IgD-negative memory B cell (primary cell): ENCODE measurements at regions not wholly inside any gene's neighbourhood (a gene's known extent, or its start where the extent isn't known, plus 50 kb on each side); places are given as distances from the start of the nearest gene placed in this dataset.
"Not testable (repeated sequence)": the region's sequence is repeated elsewhere in the genome, so short reads cannot be mapped to it uniquely, and the experiment has no call there.

Experiments
- H3K27ac Mint-ChIP-seq, 3 donors: one replicate each; pipeline ENCODE4 v1.8.0; 2020 to 2022; ENCODE audit warnings: mild to moderate bottlenecking in 3 of 3, mixed read lengths in 3 of 3, moderate library complexity in 1 of 3
- H3K27me3 Mint-ChIP-seq: one replicate; pipeline ENCODE4 v1.8.0; 2021; ENCODE audit warnings: mixed read lengths
- H3K36me3 Mint-ChIP-seq: one replicate; pipeline ENCODE4 v1.8.0; 2020; ENCODE audit warnings: mild to moderate bottlenecking, mixed read lengths
- H3K4me1 Mint-ChIP-seq, 3 donors: one replicate each; pipeline ENCODE4 v1.8.0; 2020 to 2022; ENCODE audit warnings: mixed read lengths in 3 of 3, mild to moderate bottlenecking in 1 of 3
- H3K4me3 Mint-ChIP-seq, 4 donors: one replicate each; pipeline ENCODE4 v1.8.0; 2020 to 2022; ENCODE audit warnings: mild to moderate bottlenecking in 4 of 4, mixed read lengths in 4 of 4, moderate library complexity in 3 of 4
- H3K9me3 Mint-ChIP-seq, 3 donors: one replicate each; pipeline ENCODE4 v1.8.0; 2020 to 2021; ENCODE audit warnings: mixed read lengths in 3 of 3, mild to moderate bottlenecking in 1 of 3

DNA sequence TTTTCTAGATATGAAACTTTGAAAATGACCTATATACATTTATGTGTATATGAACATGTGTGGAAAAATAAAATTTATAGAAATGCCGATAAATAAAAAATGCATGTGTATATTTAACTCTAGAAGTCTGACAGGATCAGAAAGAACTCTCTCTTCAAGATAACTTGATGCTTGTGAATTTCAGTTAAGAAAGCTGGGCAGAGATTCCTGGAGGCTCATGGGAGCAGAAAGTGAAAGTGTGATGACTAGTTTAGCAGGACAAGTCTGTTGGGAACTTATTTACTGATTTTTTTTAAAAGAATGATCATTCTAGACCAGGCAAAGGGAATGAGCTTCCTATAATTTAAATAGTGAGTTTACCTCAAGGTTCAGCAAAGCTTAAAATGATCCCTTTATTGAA is 81.5 kb upstream of the KCNAB1 start:
- no peaks in the 10 kb centered on the region for H3K36me3 Mint-ChIP-seq
- peaks cover 0 to 1% (median 0%) of the 10 kb centered on the region in 3 donors for H3K4me1 Mint-ChIP-seq
- no peak overlapping the region for H3K4me3 Mint-ChIP-seq
- peaks cover 1% of the 10 kb centered on the region for H3K27me3 Mint-ChIP-seq
- H3K27ac Mint-ChIP-seq = no peak overlapping the region
- no peaks in the 10 kb centered on the region for H3K9me3 Mint-ChIP-seq

DNA sequence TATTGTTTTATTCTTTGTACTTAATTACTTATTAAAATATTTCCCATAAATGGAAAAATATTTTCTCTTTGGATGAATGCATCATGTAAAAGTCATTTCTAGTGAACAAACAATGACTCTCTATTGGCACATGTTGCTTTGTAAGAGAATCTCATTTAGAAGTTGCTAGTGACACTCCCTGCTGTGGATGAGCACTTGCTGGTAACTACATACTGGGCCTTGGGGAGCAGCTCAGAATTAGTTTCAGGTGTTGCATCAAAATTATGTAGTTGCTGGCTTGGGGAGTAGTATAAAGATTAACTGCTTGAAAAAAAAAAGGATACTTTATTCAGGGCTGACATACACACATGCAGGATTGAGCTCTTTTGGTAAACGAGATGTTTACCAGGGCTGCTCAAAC is 80.3 kb upstream of the KCNAB1 start:
- H3K27ac Mint-ChIP-seq = no peak overlapping the region
- no peak overlapping the region for H3K4me3 Mint-ChIP-seq
- H3K36me3 Mint-ChIP-seq = no peaks in the 10 kb centered on the region
- H3K27me3 Mint-ChIP-seq = peaks cover 3% of the 10 kb centered on the region
- H3K4me1 Mint-ChIP-seq = peaks cover 0 to 1% (median 0%) of the 10 kb centered on the region in 3 donors
- H3K9me3 Mint-ChIP-seq = no peaks in the 10 kb centered on the region

DNA sequence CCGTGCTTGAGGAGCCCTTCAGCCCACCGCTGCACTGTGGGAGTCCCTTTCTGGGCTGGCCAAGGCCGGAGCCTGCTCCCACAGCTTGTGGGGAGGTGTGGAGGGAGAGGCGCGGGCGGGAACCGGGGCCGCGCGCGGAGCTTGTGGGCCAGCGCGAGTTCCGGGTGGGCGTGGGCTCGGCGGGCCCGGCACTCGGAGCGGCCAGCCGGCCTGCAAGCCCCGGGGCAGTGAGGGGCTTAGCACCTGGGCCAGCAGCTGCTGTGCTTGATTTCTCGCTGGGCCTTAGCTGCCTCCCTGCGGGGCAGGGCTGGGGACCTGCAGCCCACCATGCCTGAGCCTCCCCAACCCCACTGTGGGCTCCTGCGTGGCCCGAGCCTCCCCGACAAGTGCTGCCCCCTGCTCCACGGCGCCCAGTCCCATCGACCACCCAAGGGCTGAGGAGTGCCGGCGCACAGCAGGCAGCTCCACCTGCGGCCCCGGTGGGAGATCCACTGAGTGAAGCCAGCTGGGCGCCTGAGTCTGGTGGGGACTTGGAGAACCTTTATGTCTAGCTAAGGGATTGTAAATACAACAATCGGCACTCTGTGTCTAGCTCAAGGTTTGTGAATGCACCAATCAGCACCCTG is 79.0 kb upstream of the KCNAB1 start:
- H3K4me1 Mint-ChIP-seq, H3K4me3 Mint-ChIP-seq, H3K27ac Mint-ChIP-seq, H3K27me3 Mint-ChIP-seq, H3K36me3 Mint-ChIP-seq, H3K9me3 Mint-ChIP-seq: not testable (repeated sequence)

DNA sequence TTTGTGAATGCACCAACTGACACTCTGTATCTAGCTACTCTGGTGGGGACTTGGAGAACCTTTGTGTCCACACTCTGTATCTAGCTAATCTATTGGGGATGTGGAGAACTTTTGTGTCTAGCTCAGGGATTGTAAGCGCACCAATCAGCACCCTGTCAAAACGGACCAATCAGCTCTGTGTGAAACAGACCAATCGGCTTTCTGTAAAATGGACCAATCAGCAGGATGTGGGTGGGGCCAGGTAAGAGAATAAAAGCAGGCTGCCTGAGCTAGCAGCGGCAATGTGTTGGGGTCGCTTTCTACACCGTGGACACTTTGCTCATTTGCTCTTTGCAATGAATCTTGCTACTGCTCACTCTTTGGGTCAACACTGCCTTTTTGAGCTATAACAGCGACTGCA is 78.5 kb upstream of the KCNAB1 start:
- H3K36me3 Mint-ChIP-seq, H3K9me3 Mint-ChIP-seq, H3K27ac Mint-ChIP-seq, H3K27me3 Mint-ChIP-seq, H3K4me1 Mint-ChIP-seq, H3K4me3 Mint-ChIP-seq: not testable (repeated sequence)

DNA sequence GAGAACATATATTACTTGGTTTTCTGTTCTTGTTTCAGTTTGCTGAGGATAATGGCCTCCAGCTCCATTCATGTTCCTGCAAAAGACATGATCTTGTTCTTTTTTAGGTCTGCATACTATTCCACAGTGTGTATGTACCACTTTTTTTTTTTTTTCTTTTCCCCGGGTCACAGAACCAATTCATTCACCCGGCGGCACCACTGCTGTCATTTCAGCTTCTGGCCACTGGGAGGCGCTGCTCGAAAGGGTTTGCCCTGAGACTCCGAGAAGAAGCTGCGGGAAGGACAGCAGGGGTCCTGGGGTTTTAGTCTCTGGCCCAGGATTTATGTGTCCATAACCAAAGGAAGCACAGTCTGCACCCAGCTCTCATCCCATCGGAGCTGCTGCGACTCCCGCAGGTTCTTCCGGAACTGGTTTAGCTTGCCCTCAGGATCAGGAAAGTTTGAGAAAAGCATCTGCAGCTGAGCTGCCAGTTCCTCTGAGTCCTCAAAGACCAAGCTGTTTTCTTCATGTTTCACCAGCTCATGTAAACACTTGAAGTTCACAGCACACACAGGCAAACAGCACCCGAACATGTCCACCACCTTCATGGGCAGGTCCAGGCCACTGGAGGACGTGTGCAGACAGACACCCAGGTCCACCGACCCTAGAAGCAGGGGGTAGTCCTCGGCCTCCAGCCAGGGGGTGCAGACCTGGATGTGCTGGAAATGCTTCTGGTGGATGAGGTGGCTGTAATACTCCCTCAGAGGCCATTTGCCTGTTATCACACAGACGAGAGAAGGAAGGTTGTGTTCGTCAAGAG is 76.3 kb upstream of the KCNAB1 start:
- not testable (repeated sequence) for H3K4me3 Mint-ChIP-seq, H3K4me1 Mint-ChIP-seq, H3K27me3 Mint-ChIP-seq, H3K27ac Mint-ChIP-seq, H3K9me3 Mint-ChIP-seq, H3K36me3 Mint-ChIP-seq

DNA sequence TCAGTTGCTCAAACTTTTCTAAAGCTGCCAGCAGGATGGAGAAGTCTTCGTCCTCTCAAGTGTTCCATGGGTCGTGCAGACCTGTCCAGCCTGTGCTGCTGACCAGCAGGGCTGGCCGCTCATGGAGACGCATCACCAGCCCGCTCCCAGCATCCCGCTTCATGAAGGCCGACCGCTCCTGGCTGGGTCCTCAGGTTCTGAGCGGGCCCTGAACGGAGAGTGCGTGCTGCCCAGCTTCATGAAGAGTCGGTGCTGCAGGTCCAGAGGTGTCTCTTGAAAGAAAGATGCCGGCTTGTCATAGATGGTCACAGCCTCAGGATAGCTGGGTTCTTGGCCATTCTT is 75.8 kb upstream of the KCNAB1 start:
- H3K9me3 Mint-ChIP-seq = no peaks in the 10 kb centered on the region
- H3K4me1 Mint-ChIP-seq = peaks cover 0 to 1% (median 0%) of the 10 kb centered on the region in 3 donors
- H3K36me3 Mint-ChIP-seq = peaks cover 2% of the 10 kb centered on the region
- peaks cover 5% of the 10 kb centered on the region for H3K27me3 Mint-ChIP-seq
- H3K4me3 Mint-ChIP-seq = no peak overlapping the region
- H3K27ac Mint-ChIP-seq = no peak overlapping the region

DNA sequence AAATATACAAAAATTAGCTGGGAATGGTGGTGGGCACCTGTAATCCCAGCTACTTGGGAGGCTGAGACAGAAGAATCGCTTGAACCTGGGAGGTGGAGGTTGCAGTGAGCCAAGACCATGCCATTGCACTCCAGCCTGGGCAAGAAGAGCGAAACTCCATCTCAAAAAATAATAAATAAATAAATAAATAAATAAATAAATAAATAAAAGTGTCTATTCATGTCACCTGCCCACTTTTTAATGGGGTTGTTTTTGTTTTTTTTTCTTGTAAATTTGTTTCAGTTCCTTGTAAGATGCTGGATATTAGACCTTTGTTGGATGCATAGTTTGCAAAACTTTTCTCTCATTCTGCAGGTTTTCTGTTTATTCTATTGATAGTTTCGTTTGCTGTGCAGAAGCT is 71.9 kb upstream of the KCNAB1 start:
- H3K4me1 Mint-ChIP-seq, H3K4me3 Mint-ChIP-seq, H3K9me3 Mint-ChIP-seq, H3K27ac Mint-ChIP-seq, H3K36me3 Mint-ChIP-seq: not testable (repeated sequence)
- peaks cover 13% of the 10 kb centered on the region for H3K27me3 Mint-ChIP-seq

DNA sequence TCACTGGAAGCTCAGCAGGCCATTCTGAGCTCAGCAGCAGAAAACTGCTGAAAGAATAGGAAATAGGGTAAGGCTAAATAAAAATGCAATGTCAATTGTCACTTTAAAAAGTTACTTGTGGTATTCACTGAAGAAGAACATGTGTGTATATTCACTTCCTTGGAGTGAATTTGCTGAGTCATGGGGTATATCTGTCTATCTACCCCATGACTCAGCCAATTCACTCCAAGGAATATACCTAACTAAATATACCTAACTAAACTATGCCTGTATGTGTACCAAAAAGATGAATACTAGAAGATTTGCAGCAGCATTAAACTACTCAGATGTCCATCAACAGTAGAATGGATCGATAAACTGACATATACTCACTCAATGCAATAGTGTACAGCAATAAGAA is 69.5 kb upstream of the KCNAB1 start:
- Mint-ChIP-seq H3K4me1 (no peaks in the 10 kb centered on the region), H3K27me3 (peaks cover 13% of the 10 kb centered on the region), H3K4me3 (no peak overlapping the region), H3K27ac (no peak overlapping the region), H3K36me3 (peaks cover 2% of the 10 kb centered on the region), H3K9me3 (peaks cover 0 to 5% (median 0%) of the 10 kb centered on the region in 3 donors)

DNA sequence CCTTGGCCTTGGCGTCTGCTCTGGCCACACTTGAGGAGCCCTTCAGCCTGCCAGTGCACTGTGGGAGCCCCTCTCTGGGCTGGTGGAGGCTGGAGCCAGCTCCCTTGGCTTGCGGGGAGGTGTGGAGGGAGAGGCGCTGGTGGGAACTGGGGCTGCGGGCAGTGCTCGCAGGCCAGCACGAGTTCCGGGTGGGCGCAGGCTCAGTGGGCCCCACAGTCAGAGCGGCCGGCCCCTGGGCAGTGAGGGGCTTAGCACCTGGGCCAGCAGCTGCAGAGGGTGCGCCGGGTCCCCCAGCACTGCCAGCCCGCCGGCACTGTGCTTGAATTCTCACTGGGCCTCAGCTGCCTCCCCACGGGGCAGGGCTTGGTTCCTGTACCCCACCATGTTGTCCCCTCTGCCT is 68.7 kb upstream of the KCNAB1 start:
- Mint-ChIP-seq H3K36me3 (peaks cover 2% of the 10 kb centered on the region), H3K27me3 (peaks cover 13% of the 10 kb centered on the region)

DNA sequence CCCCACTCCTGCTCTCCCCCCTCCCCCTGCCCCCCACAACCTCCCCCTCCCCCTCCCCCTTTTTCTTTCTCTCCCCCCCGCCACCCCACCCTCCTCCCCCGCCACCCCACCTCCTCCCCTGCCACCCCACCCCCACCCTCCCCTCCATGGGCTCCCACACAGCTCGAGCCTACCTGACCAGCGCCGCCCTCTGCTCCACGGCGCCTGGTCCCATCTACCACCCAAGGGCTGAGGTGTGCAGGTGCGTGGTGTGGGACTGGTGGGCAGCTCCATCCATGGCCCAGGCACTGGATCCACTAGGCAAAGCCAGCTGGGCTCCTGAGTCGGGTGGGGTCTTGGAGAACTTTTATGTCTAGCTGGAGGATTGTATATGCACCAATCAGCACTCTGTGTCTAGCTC is 68.3 kb upstream of the KCNAB1 start:
- H3K4me1 Mint-ChIP-seq = no peaks in the 10 kb centered on the region
- no peak overlapping the region for H3K27ac Mint-ChIP-seq
- peaks cover 12% of the 10 kb centered on the region for H3K27me3 Mint-ChIP-seq
- peaks cover 0 to 7% (median 0%) of the 10 kb centered on the region in 3 donors for H3K9me3 Mint-ChIP-seq
- H3K4me3 Mint-ChIP-seq = no peak overlapping the region
- peaks cover 2% of the 10 kb centered on the region for H3K36me3 Mint-ChIP-seq

More for the DNA sequence above, 68.7 kb upstream of the KCNAB1 start:
- peaks cover 0 to 7% (median 0%) of the 10 kb centered on the region in 3 donors for H3K9me3 Mint-ChIP-seq
- no peaks in the 10 kb centered on the region for H3K4me1 Mint-ChIP-seq
- H3K27ac Mint-ChIP-seq = no peak overlapping the region
- H3K4me3 Mint-ChIP-seq = no peak overlapping the region

DNA sequence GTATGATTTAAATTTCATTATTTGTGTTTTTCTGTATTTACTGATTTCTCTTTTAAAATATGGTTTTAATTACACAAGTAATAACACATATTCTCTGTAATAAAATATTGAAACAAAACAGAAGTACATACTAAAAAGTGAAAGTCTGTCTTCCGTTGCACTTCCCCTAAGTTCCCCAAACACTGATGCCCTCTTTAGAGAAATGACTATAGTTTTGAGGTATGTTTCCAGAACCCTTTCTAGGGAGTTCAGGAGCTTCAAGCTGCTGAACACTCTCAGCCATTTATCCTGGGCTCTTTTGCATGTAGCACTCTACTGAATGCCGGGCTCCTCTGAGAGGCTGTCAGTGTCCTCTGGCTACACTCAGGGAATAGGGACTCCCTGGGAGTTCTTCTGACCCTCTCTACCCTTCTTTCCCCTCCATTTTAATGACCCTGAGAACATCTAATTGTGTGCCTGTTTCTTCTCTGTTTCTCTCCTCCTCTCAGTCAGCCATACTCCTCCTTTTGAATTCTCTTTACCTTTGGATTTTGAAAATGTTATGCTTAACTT is 60.4 kb upstream of the KCNAB1 start:
- peak overlapping the region in 1 of 3 donors; percentile 21 for H3K27ac Mint-ChIP-seq
- peaks cover 3% of the 10 kb centered on the region for H3K27me3 Mint-ChIP-seq
- H3K4me3 Mint-ChIP-seq = no peak overlapping the region
- H3K36me3 Mint-ChIP-seq = peaks cover under 1% of the 10 kb centered on the region
- peaks cover 0 to 4% (median 0%) of the 10 kb centered on the region in 3 donors for H3K4me1 Mint-ChIP-seq
- peaks cover 0 to 2% (median 0%) of the 10 kb centered on the region in 3 donors for H3K9me3 Mint-ChIP-seq

DNA sequence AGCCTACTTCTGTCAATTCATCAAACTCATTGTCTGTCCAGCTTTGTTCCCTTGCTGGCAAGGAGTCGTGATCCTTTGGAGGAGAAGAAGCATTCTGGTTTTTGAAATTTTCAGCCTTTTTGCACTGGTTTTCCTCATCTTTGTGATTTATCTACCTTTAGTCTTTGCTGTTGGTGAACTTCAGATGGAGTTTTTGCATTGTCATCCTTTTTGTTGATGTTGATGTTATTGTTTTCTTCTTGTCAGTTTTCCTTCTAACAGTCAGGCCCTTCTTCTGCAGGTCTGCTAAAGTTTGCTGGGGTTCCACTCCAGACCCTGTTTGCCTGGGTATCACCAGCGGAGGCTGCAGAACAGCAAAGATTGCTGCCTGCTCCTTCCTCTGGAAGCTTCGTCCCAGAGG is 52.2 kb upstream of the KCNAB1 start:
- not testable (repeated sequence) for H3K27ac Mint-ChIP-seq, H3K4me3 Mint-ChIP-seq, H3K4me1 Mint-ChIP-seq, H3K9me3 Mint-ChIP-seq, H3K27me3 Mint-ChIP-seq, H3K36me3 Mint-ChIP-seq

DNA sequence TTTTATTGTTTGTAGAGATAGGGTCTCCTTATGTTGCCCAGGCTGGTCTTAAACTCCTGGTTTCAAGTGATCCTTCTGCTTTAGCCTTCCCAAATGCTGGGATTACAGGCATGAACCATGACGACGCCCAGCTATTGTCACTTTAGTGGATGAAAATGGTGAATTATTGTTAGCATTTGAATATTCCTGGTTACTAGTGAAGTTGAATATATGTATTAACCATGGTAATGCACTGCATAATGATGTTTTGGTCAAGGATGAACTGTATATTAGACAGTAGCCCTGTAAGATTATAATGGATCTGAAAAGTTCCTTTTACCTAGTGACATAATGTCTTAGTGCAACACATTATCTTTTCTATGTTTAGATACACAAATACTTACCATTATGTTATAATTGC is 50.4 kb upstream of the KCNAB1 start:
- Mint-ChIP-seq H3K9me3 (peaks cover 0 to 2% (median 2%) of the 10 kb centered on the region in 3 donors), H3K27ac (no peak overlapping the region), H3K4me1 (no peaks in the 10 kb centered on the region), H3K4me3 (no peak overlapping the region), H3K27me3 (peaks cover 10% of the 10 kb centered on the region), H3K36me3 (peaks cover 1% of the 10 kb centered on the region)
